ENCODE measurements at regions not wholly inside any gene's neighbourhood (a gene's known extent, or its start where the extent isn't known, plus 50 kb on each side); places are given as distances from the start of the nearest gene placed in this dataset.
"Not testable (repeated sequence)": the region's sequence is repeated elsewhere in the genome, so short reads cannot be mapped to it uniquely, and the experiment has no call there.

DNA sequence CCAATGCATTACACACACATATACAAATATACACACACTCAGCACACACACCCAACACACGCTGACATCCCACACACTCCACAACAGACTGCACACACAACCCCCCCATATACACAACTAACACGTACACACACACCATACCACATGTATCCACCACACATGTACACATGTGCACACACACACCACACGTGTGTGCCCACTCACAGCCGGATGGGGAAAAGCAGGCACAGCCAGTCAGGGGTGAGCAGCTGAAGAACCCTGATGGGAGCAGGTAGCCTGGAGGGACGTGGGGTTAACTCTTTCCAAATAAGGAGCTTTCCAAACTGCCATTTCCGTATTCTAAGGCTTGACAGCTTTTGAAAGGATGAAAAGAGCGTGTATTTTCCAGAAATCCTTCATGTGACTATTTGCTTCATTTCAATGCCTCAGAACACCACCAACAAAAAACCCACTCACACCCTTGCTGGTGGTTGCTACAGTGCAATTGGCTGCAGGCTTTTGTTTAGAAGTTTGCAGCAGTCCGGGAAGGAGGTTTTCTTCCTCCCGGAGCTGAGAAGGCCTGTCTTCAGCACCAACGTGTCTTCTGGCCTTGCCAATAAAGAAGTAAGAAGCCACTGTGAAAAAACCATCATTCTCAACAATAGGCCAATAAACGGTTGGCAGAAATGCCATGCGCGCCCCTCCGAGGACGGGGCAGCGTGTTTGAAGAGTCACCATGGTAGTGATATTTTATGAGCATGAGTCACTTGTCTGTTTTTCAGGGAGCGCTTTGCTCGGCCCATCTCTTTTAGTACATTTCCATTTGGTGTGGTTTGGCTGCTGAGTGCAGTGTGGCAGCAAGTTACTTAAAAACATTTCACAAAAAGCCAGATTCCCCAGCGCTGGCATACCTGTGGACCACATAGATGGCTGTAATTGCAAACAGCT lies 131.3 kb upstream of the GMDS start:
- DNase-seq, result no peak

- no peak for DNase-seq
Measured at GRCh38 chr6:2375443-2375842, 130.0 kb upstream of the GMDS start.

DNA sequence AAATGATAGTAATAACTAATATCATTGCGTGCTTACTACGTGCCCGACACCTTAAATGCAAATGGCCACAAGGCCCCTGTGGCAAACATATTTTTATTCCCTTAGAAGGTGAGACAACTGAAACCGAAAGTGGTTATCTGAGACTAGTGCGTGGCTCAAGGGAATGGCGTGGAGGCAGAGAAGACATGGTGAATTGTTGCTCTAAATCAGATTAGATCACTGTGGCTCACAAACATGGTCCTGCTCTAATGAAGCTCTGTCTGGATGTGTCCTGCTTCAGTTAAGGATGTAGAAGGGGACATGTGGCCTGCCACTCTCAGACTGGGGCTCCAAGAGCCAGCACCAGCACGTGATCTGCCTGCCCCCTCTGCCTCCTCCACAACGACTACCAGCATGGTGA lies 124.2 kb upstream of the GMDS start:
- no peak for DNase-seq

DNA sequence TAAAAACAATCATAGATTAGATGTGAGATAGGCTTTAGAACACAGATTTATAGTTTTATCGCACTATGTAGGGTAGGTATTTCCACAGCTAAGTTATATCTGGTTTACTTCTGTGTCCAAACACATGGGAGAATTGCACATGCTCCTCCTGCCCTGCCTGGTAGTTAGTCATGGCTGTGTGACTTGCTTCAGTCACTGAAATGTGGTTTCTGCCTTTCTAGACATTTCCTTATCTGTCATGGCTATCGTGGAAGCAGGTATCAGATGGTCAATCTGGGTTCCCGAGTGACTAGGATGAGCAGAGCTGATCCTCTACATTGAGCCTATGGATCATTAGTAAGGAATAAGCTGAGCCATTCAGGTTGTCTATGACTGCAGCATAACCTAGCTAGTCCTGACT lies 117.8 kb upstream of the GMDS start:
- no peak for DNase-seq

DNA sequence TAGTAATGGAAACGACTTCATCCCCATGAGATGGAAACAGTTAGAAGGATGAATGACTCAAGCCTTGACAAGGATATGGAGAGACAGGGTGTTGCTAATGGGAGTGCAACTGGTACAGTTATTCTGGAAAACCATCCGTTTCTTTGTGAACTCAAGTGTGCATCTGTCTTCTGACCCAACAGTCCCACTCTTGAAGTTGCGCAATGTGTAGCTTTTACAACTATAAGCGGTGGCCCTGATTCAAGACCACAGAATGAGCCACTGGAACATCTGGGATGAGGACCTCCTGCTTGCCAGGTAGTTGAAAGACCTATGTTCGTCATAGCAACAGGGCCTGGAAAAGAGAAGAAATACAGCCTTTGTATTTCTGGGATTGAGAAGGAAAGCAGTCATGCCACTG lies 115.8 kb upstream of the GMDS start:
- DNase-seq, result no peak

DNA sequence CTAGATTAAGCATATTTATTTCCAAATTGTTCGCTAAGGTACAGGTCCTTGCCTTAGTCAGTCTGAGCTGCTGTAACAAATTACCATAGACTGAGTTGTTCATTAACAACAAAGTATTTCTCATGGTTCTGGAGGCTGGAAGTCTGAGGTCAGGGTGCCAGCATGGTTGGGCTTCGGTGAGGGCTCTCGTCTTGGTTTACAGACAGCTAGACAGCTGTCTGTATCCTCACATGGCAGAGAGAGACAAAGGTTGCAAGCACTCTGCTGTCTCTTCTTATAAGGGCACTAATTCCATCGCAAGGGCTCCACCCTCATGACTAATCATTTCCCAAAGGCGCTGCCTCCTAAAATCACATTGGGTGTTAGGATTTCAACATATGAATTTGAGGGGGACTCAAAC lies 115.3 kb upstream of the GMDS start:
- DNase-seq, result no peak

GRCh38 chr6:2360126-2360525 lies 114.7 kb upstream of the GMDS start:
- no peak for DNase-seq

GRCh38 chr6:2355150-2355549 lies 109.7 kb upstream of the GMDS start:
- DNase-seq, result no peak

DNA sequence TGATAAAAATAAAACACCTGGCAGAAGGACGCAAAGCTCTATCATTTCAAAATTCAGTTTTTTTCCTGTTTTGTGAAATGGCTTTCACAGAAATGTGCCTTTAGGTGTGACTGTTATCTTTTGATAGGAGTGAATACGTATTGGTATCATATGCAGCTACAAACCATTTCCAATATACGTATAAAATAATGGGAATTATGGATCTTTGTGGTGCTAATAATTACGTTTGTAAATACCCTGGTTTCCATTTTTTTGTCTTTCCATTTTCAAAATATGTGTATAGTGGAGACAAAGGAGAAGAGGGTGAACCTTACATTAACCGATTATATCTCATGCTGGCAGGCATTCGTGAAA lies 108.7 kb upstream of the GMDS start:
- DNase-seq, result no peak

GRCh38 chr6:2353412-2354137 lies 108.2 kb upstream of the GMDS start:
- peak; percentile 72 for DNase-seq

GRCh38 chr6:2351807-2352431 lies 106.5 kb upstream of the GMDS start:
- DNase-seq, result no peak

GRCh38 chr6:2351090-2351489 lies 105.7 kb upstream of the GMDS start:
- no peak for DNase-seq

DNA sequence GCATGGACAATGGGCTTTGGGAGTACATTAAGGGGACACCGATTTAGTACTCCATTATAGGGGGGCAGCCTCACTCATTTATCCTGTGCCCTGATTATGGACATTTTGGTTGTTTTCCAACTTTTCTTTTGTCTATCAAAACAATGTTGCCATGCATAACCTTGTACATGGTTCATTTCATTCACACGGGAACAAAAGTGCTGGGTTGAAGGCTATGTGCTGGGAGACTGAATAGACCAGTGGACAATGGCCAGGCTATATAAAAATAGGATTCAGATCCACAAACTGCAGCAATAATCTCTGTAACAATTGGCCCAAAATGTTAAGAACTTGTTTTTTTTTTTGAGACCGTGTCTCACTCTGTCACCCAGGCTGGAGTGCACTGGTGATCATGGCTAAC lies 100.7 kb upstream of the GMDS start:
- DNase-seq, result no peak

DNA sequence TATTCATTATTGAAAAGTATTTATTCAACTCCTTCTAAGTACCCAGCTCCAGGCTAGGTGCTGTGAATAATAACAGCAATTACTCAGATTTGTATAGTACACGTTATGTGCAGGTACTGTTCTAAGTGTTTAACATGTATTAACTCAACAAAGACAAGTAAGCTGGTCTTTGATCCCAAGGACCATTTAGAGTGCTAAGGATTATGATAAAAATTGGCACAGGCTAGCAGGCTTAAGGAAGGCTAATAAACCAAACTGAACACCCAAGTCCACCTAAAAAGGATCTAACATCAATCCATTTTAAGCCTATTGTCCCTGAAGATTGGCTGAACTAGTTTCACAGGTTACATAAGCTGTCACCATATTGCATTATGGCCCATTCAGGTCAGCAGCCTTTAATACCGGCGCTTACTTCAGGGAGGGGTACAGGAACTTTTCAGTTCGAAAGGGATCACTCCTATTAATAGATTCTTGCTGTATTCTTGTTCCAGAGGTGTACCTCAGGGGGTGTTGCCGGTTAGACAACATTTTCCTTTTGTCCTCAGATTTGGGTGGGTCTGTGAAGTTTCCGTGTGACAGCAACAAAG lies 99.0 kb upstream of the GMDS start:
- DNase-seq, result no peak

GRCh38 chr6:2327591-2327990 lies 82.2 kb upstream of the GMDS start:
- DNase-seq, result no peak

DNA sequence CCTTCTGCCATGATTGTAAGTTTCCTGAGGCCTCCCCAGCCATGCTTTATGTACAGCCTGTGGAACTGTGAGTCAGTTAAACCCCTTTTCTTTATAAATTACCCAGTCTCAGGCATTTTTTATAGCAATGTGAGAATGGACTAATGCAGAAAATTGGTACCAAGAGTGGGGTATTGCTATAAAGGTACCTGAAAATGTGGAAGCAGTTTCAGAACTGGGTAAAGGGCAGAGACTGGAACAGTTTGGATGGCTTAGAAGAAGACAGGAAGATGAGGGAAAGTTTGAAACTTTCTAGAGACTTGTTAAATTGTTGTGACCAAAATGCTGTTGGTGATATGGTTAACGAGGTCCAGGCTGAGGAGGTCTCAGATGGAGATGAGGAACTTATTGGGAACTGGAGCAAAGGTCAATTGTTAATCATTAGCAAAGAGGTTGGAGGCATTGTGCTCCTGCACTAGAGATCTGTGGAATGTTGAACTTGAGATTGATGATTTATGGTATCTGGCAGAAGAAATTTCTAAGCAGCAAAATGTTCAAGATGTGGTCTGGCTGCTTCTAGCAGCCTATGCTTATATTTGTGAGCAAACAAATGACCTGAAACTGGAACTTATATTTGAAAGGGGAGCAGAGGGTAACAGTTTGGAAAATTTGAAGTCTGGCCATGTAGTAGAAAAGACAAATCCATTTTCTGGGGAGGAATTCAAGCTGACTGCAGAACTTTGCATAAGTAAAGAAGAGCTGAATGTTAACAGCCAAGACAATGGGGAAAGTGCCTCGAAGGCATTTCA lies 79.0 kb upstream of the GMDS start:
- no peak for DNase-seq

- not testable (repeated sequence) for DNase-seq
Measured at GRCh38 chr6:2317498-2317897, 72.1 kb upstream of the GMDS start.

GRCh38 chr6:2314641-2315040 lies 69.2 kb upstream of the GMDS start:
- no peak for DNase-seq

DNA sequence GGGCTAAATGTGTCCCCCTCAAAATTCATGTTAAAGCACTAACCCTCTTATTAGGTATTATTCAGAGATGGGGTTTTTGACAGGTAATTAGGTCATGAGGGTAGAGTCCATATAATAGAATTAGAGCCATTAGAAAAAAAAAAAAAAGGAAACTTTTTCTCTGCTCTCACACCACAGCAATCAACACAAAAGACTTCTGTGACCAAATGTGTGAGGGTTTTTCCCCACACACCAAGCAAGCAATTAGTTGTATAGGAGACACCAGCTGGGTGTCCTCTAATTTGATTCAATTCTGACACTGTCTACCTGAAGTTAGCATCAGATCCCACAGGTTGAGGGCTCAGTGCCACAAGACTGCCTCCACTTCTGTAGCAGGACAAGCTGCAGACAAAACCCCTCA lies 64.6 kb upstream of the GMDS start:
- no peak for DNase-seq

GRCh38 chr6:2309122-2309521 lies 63.7 kb upstream of the GMDS start:
- DNase-seq, result no peak

- DNase-seq, result no peak
Measured at GRCh38 chr6:2307799-2308198, 62.4 kb upstream of the GMDS start.

- no peak for DNase-seq
Measured at GRCh38 chr6:2305951-2306350, 60.5 kb upstream of the GMDS start.
